ENCODE measurements at regions not wholly inside any gene's neighbourhood (a gene's known extent, or its start where the extent isn't known, plus 50 kb on each side); places are given as distances from the start of the nearest gene placed in this dataset.
"Not testable (repeated sequence)": the region's sequence is repeated elsewhere in the genome, so short reads cannot be mapped to it uniquely, and the experiment has no call there.

- TF ChIP-seq POLR2A (IDR thresholded peaks at IDR 0.05) = no peak
- TF ChIP-seq CTCF (IDR thresholded peaks at IDR 0.05) = no peak
- H3K27ac ChIP-seq = no peak overlapping the region
- no peaks in the 10 kb centered on the region for H3K4me1 ChIP-seq
- no peaks in the 10 kb centered on the region for H3K36me3 ChIP-seq (ENCODE audit: low read depth, missing control alignments)
- no peak for DNase-seq
- H3K9me3 ChIP-seq = no peaks in the 10 kb centered on the region
- no peak overlapping the region for H3K4me3 ChIP-seq
- H3K27me3 ChIP-seq = no peaks in the 10 kb centered on the region
- intact Hi-C loops (cut with DNase I; ENCODE audit: low total_unique reads) = no loop called here
Observed at GRCh38 chr12:30278401-30278800, 417.3 kb downstream of the IPO8 start.

DNA sequence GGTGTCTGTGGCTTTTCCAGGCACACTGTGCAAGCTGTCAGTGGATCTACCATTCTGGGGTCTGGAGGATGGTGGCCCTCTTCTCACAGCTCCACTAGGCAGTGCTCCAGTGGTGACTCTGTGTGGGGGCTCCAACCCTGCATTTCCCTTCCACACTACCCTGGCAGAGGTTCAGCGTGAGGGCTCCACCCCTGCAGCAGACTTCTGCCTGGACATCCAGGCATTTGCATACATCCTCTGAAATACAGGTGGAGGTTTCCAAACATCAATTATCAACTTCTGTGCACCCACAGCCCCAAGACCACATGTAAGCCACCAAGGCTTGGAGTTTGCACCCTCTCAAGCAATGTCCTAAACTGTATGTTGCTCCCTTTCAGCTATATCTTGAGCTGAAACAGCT lies 423.2 kb downstream of the IPO8 start:
- 33 to 92% methylated on average over 1 of the region's 1 CpG for WGBS, 2 donors
- intact Hi-C loops (cut with DNase I; ENCODE audit: low total_unique reads); H3K4me1 ChIP-seq; H3K27ac ChIP-seq; H3K4me3 ChIP-seq; H3K36me3 ChIP-seq (ENCODE audit: low read depth, missing control alignments); H3K27me3 ChIP-seq; H3K9me3 ChIP-seq; DNase-seq: not testable (repeated sequence)

DNA sequence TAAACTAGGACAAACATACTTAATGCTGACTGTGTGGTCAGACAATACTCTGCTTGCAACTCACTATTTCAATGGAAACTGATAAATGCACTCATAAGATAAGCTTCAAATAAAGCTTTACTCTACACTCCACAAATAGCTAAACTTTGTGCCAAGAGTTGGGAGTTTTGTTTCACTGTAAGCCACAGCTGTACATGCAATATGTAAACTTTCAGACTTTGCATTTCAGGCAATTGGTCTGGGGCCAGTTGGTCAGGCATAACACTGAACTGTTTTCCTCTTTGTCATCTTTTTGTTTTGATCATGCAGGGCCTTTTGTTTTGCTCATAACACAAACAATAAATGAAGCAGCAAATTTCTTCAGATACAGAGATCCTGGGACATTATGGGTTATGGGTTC lies 426.2 kb downstream of the IPO8 start:
- Histone ChIP-seq H3K4me3 (no peak overlapping the region), H3K9me3 (no peaks in the 10 kb centered on the region), H3K4me1 (no peaks in the 10 kb centered on the region), H3K27ac (no peak overlapping the region), H3K27me3 (no peaks in the 10 kb centered on the region), H3K36me3 (ENCODE audit: low read depth, missing control alignments) (no peaks in the 10 kb centered on the region)
- TF ChIP-seq CTCF (IDR thresholded peaks at IDR 0.05) = no peak
- no peak for TF ChIP-seq POLR2A (IDR thresholded peaks at IDR 0.05)
- no peak for DNase-seq
- intact Hi-C loops (cut with DNase I; ENCODE audit: low total_unique reads) = no loop called here

DNA sequence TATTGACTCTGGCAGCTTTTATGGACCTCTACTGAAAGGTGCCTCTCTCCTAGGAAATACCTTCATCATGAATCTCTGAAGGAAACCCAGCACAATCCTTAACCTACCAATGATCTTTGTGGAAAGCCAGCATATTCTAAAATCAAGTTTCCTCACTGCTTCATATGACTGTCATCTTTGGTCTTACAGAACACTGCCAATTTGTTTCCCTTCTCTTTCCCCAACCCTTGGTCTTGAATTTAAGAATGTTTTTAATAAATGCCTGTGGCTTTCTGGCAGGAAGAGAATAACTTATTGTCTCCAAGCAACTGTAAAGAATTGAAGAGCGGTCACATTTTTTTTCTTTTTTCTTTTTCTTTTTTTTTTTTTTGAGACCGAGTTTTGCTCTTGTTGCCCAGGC lies 427.6 kb downstream of the IPO8 start:
- no peaks in the 10 kb centered on the region for H3K36me3 ChIP-seq (ENCODE audit: low read depth, missing control alignments)
- DNase-seq = no peak
- H3K27me3 ChIP-seq = no peaks in the 10 kb centered on the region
- no peak for TF ChIP-seq POLR2A (IDR thresholded peaks at IDR 0.05)
- no peak for TF ChIP-seq CTCF (IDR thresholded peaks at IDR 0.05)
- 73% methylated on average over 2 of the region's 2 CpGs for WGBS, 2 donors
- no peak overlapping the region for H3K4me3 ChIP-seq
- no peaks in the 10 kb centered on the region for H3K4me1 ChIP-seq
- intact Hi-C loops (cut with DNase I; ENCODE audit: low total_unique reads) = no loop called here
- H3K27ac ChIP-seq = no peak overlapping the region
- H3K9me3 ChIP-seq = no peaks in the 10 kb centered on the region

DNA sequence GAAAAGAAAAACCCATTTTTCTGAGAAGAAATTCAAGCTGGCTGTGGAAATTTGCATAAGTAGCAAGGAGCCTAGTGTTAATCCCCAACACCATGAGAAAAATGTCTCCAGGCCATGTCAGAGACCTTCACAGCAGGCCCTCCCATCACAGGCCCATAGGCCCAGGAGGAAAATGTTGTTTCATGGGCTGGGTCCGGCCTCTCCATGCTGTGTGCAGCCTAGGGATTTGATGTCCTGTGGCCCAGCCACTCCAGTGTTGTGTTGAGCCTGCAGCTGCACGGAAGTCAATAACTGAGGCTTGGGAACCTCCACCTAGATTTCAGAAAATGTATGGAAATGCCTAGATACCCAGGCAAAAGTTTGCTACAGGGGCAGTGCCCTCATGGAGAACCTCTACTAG lies 432.2 kb downstream of the IPO8 start:
- H3K4me3 ChIP-seq = no peak overlapping the region
- intact Hi-C loops (cut with DNase I; ENCODE audit: low total_unique reads) = no loop called here
- DNase-seq = no peak
- H3K9me3 ChIP-seq = no peaks in the 10 kb centered on the region
- no peak for TF ChIP-seq CTCF (IDR thresholded peaks at IDR 0.05)
- no peak for TF ChIP-seq POLR2A (IDR thresholded peaks at IDR 0.05)
- no peaks in the 10 kb centered on the region for H3K36me3 ChIP-seq (ENCODE audit: low read depth, missing control alignments)
- no peak overlapping the region for H3K27ac ChIP-seq
- H3K4me1 ChIP-seq = no peaks in the 10 kb centered on the region
- no peaks in the 10 kb centered on the region for H3K27me3 ChIP-seq
- 93 to 100% methylated on average over 1 to 2 of the region's 2 CpGs for WGBS, 2 donors

Measured in testis (tissue), 2 donors.